ENCODE measurements at regions not wholly inside any gene's neighbourhood (a gene's known extent, or its start where the extent isn't known, plus 50 kb on each side); places are given as distances from the start of the nearest gene placed in this dataset.
A peak's percentile ranks its signal among the peaks of the same experiment; 100 is the strongest.

GRCh38 chr2:742221-742620 is 65.0 kb upstream of the TMEM18 start:
- WGBS (ENCODE audit: low lambda C conversion rate), result 81% methylated on average over 9 of the region's 9 CpGs
- no peak overlapping the region for H3K9ac ChIP-seq
- H3K27ac ChIP-seq (ENCODE audit: low read depth in 2 of 2, low read length in 1 of 2), result no peak overlapping the region; a peak in 1 of 4 replicates
- H3K27me3 ChIP-seq (ENCODE audit: insufficient read depth), result no peaks in the 10 kb centered on the region
- H3F3A ChIP-seq (replicated peaks; ENCODE audit: insufficient read depth), result peaks cover 19% of the 10 kb centered on the region
- CTCF ChIA-PET, result interaction anchor here (1.2 kb wide), 1 partner anchor 47 kb away, joined by 3 read pairs; no protein-coding TSS in a partner anchor
- H3K4me2 ChIP-seq, result peak overlapping the region; percentile 82
- H3K4me3 ChIP-seq (ENCODE audit: low read depth in 2 of 2, low read length in 1 of 2), result peak overlapping the region in 1 of 2 experiments; percentile 76; a peak in 1 of 4 replicates
- DNase-seq, result no peak
- no peaks in the 10 kb centered on the region for H4K20me1 ChIP-seq (ENCODE audit: insufficient read depth)
- no peaks in the 10 kb centered on the region for H3K36me3 ChIP-seq (replicated peaks in 1 of 2; ENCODE audit: control insufficient read depth in 1 of 2, insufficient read depth in 2 of 2, low read length in 1 of 2)
- peaks cover 11% of the 10 kb centered on the region; the same call in 1 of the 2 replicates for H3K79me2 ChIP-seq (ENCODE audit: insufficient read depth)
- H3K4me1 ChIP-seq (ENCODE audit: control insufficient read depth in 1 of 2, insufficient read depth in 2 of 2, low read depth in 1 of 2, low read length in 1 of 2), result peaks cover 9 to 37% of the 10 kb centered on the region in 2 experiments; a peak in 3 of 4 replicates
- no peaks in the 10 kb centered on the region for H3K9me3 ChIP-seq
- no peaks in the 10 kb centered on the region for H3K9me2 ChIP-seq
- POLR2A ChIA-PET, result no interaction called here
- no peak overlapping the region for H2AFZ ChIP-seq (ENCODE audit: low read depth)
- no peak for TF ChIP-seq JUND (IDR thresholded peaks at IDR 0.05)
- no peak for TF ChIP-seq RXRA (IDR thresholded peaks at IDR 0.05; ENCODE audit: borderline replicate concordance, low read depth)
- no peak for TF ChIP-seq ZBTB33 (IDR thresholded peaks at IDR 0.05; ENCODE audit: borderline replicate concordance, low read depth)
- no peak for TF ChIP-seq TCF12 (IDR thresholded peaks at IDR 0.05)
- no peak for TF ChIP-seq IRF3 (IDR thresholded peaks at IDR 0.05; ENCODE audit: low read depth, low read length)
- no peak for TF ChIP-seq EP300 (IDR thresholded peaks at IDR 0.05; ENCODE audit: borderline replicate concordance in 1 of 2, low read depth in 1 of 2, low read length in 1 of 2)
- TF ChIP-seq NRF1 (IDR thresholded peaks at IDR 0.05; ENCODE audit: low read depth, low read length), result no peak
- no peak for TF ChIP-seq CTCF (IDR thresholded peaks at IDR 0.05)
- no peak for TF ChIP-seq PBX3 (IDR thresholded peaks at IDR 0.05)
- no peak for TF ChIP-seq SMC3 (IDR thresholded peaks at IDR 0.05; ENCODE audit: low read depth, low read length)
- no peak for TF ChIP-seq POLR2AphosphoS5 (IDR thresholded peaks at IDR 0.05; ENCODE audit: low read depth, low read length)
- TF ChIP-seq REST (IDR thresholded peaks at IDR 0.05; ENCODE audit: low read depth, low read length), result no peak
